Neural progenitor cell (in vitro differentiated cells): ENCODE measurements at regions not wholly inside any gene's neighbourhood (a gene's known extent, or its start where the extent isn't known, plus 50 kb on each side); places are given as distances from the start of the nearest gene placed in this dataset.

Source experiments
- CTCF ChIP-seq: fragments of 200-600 bp; sonication (generic); IDR thresholded peaks from 2 replicates; pipeline ENCODE4 v1.5.1; 2017; ENCODE audit warnings: antibody characterized with exemption, mild to moderate bottlenecking
- EZH2 ChIP-seq: fragments of 200-600 bp; sonication (generic); IDR thresholded peaks from 2 replicates; pipeline ENCODE4 v1.6.1; 2017; ENCODE audit warnings: antibody characterized with exemption, mild to moderate bottlenecking, moderate library complexity
- EZH2phosphoT487 ChIP-seq: fragments of 200-600 bp; sonication (generic); IDR thresholded peaks from 2 replicates; pipeline ENCODE4 v1.6.1; 2017; ENCODE audit warnings: antibody characterized with exemption

GRCh38 chr4:180581061-180581460 is 1662.1 kb upstream of the TENM3 start:
- TF ChIP-seq CTCF (no peak), EZH2phosphoT487 (no peak), EZH2 (no peak)
